Activated CD8-positive, alpha-beta memory T cell treated with anti-CD3 and anti-CD28 coated beads for 48 hours (primary cell): ENCODE measurements at regions not wholly inside any gene's neighbourhood (a gene's known extent, or its start where the extent isn't known, plus 50 kb on each side); places are given as distances from the start of the nearest gene placed in this dataset.

Experiments
- DNase-seq, 3 experiments: peaks; one replicate each; pipeline ENCODE4 v3.0.0-alpha.2; 2020; ENCODE audit warnings: low read depth in 2 of 3, low spot score in 2 of 3

- DNase-seq, result no peak
Measured at GRCh38 chr1:218705911-218706893, 361.1 kb downstream of the TGFB2 start.

- no peak for DNase-seq
Measured at GRCh38 chr1:218711001-218711400, 365.9 kb downstream of the TGFB2 start.

GRCh38 chr1:218711884-218712674, 366.9 kb downstream of the TGFB2 start:
- no peak for DNase-seq

- DNase-seq, result no peak
Measured at GRCh38 chr1:218712677-218713076, 367.5 kb downstream of the TGFB2 start.

- DNase-seq, result no peak
Measured at GRCh38 chr1:218715961-218716669, 371.0 kb downstream of the TGFB2 start.

GRCh38 chr1:218717575-218717974, 372.4 kb downstream of the TGFB2 start:
- DNase-seq, result no peak

GRCh38 chr1:218718206-218718605, 373.1 kb downstream of the TGFB2 start:
- no peak for DNase-seq

- DNase-seq, result no peak
Measured at GRCh38 chr1:218718977-218719376, 373.8 kb downstream of the TGFB2 start.

GRCh38 chr1:218728898-218729565, 383.9 kb downstream of the TGFB2 start:
- no peak for DNase-seq

GRCh38 chr1:218735436-218736032, 390.4 kb downstream of the TGFB2 start:
- no peak for DNase-seq

- no peak for DNase-seq
Measured at GRCh38 chr1:218739426-218739825, 394.3 kb downstream of the TGFB2 start.

- no peak for DNase-seq
Measured at GRCh38 chr1:218741852-218742251, 396.7 kb downstream of the TGFB2 start.

GRCh38 chr1:218742467-218743262, 397.5 kb downstream of the TGFB2 start:
- DNase-seq, result no peak

- DNase-seq, result no peak
Measured at GRCh38 chr1:218743861-218744505, 398.8 kb downstream of the TGFB2 start.

GRCh38 chr1:218748071-218748470, 402.9 kb downstream of the TGFB2 start:
- DNase-seq, result no peak

GRCh38 chr1:218750216-218750970, 405.3 kb downstream of the TGFB2 start:
- no peak for DNase-seq

GRCh38 chr1:218751208-218751948, 406.2 kb downstream of the TGFB2 start:
- DNase-seq, result no peak

GRCh38 chr1:218752126-218752525, 407.0 kb downstream of the TGFB2 start:
- DNase-seq, result no peak
